ENCODE measurements at regions not wholly inside any gene's neighbourhood (a gene's known extent, or its start where the extent isn't known, plus 50 kb on each side); places are given as distances from the start of the nearest gene placed in this dataset.
A peak's percentile ranks its signal among the peaks of the same experiment; 100 is the strongest.

- no peaks in the 10 kb centered on the region for H3K36me3 Mint-ChIP-seq (ENCODE audit: insufficient read depth)
- DNase-seq (ENCODE audit: low spot score, unreplicated experiment), result no peak
Observed at GRCh38 chr1:239960366-239960765, 131.3 kb upstream of the FMN2 start.

GRCh38 chr1:239963856-239964255 is 127.8 kb upstream of the FMN2 start:
- no peaks in the 10 kb centered on the region for H3K4me1 Mint-ChIP-seq (ENCODE audit: low read depth)
- H3K27me3 Mint-ChIP-seq, result peaks cover 48% of the 10 kb centered on the region
- H3K4me3 Mint-ChIP-seq (ENCODE audit: low read depth), result no peak overlapping the region
- no peak overlapping the region for H3K27ac Mint-ChIP-seq
- H3K9me3 Mint-ChIP-seq (ENCODE audit: low read depth), result no peaks in the 10 kb centered on the region
- no peak for DNase-seq (ENCODE audit: low spot score, unreplicated experiment)
- TF ChIP-seq CTCF (IDR thresholded peaks at IDR 0.05; ENCODE audit: unreplicated experiment), result no peak
- no peaks in the 10 kb centered on the region for H3K36me3 Mint-ChIP-seq (ENCODE audit: insufficient read depth)

More at GRCh38 chr1:239960366-239960765, 131.3 kb upstream of the FMN2 start:
- Mint-ChIP-seq H3K27me3 (peaks cover 62% of the 10 kb centered on the region), H3K27ac (no peak overlapping the region), H3K4me3 (ENCODE audit: low read depth) (no peak overlapping the region), H3K9me3 (ENCODE audit: low read depth) (no peaks in the 10 kb centered on the region), H3K4me1 (ENCODE audit: low read depth) (no peaks in the 10 kb centered on the region)
- TF ChIP-seq CTCF (IDR thresholded peaks at IDR 0.05; ENCODE audit: unreplicated experiment), result no peak

- no peak overlapping the region for H3K27ac Mint-ChIP-seq
- H3K4me3 Mint-ChIP-seq (ENCODE audit: low read depth), result no peak overlapping the region
- peaks cover 33% of the 10 kb centered on the region for H3K27me3 Mint-ChIP-seq
- H3K9me3 Mint-ChIP-seq (ENCODE audit: low read depth), result peaks cover 24% of the 10 kb centered on the region
- H3K36me3 Mint-ChIP-seq (ENCODE audit: insufficient read depth), result peaks cover 1% of the 10 kb centered on the region
- TF ChIP-seq CTCF (IDR thresholded peaks at IDR 0.05; ENCODE audit: unreplicated experiment), result peak; percentile 100
- peak; percentile 32 for DNase-seq (ENCODE audit: low spot score, unreplicated experiment)
- no peaks in the 10 kb centered on the region for H3K4me1 Mint-ChIP-seq (ENCODE audit: low read depth)
Observed at GRCh38 chr1:239976130-239976968, 115.3 kb upstream of the FMN2 start.

GRCh38 chr1:239977416-239977815 is 114.3 kb upstream of the FMN2 start:
- no peaks in the 10 kb centered on the region for H3K4me1 Mint-ChIP-seq (ENCODE audit: low read depth)
- no peak overlapping the region for H3K27ac Mint-ChIP-seq
- no peak for DNase-seq (ENCODE audit: low spot score, unreplicated experiment)
- peaks cover 1% of the 10 kb centered on the region for H3K36me3 Mint-ChIP-seq (ENCODE audit: insufficient read depth)
- no peak for TF ChIP-seq CTCF (IDR thresholded peaks at IDR 0.05; ENCODE audit: unreplicated experiment)
- peaks cover 30% of the 10 kb centered on the region for H3K9me3 Mint-ChIP-seq (ENCODE audit: low read depth)
- H3K4me3 Mint-ChIP-seq (ENCODE audit: low read depth), result no peak overlapping the region
- H3K27me3 Mint-ChIP-seq, result peaks cover 25% of the 10 kb centered on the region

GRCh38 chr1:239979456-239979855 is 112.2 kb upstream of the FMN2 start:
- H3K27me3 Mint-ChIP-seq, result peaks cover 5% of the 10 kb centered on the region
- H3K27ac Mint-ChIP-seq, result no peak overlapping the region

More at GRCh38 chr1:239979456-239979855, 112.2 kb upstream of the FMN2 start:
- TF ChIP-seq CTCF (IDR thresholded peaks at IDR 0.05; ENCODE audit: unreplicated experiment), result no peak
- H3K36me3 Mint-ChIP-seq (ENCODE audit: insufficient read depth), result peaks cover 1% of the 10 kb centered on the region
- no peak overlapping the region for H3K4me3 Mint-ChIP-seq (ENCODE audit: low read depth)
- no peak for DNase-seq (ENCODE audit: low spot score, unreplicated experiment)
- H3K4me1 Mint-ChIP-seq (ENCODE audit: low read depth), result no peaks in the 10 kb centered on the region
- peaks cover 40% of the 10 kb centered on the region for H3K9me3 Mint-ChIP-seq (ENCODE audit: low read depth)
